HG03159 (cell line): ENCODE measurements at regions not wholly inside any gene's neighbourhood (a gene's known extent, or its start where the extent isn't known, plus 50 kb on each side); places are given as distances from the start of the nearest gene placed in this dataset.

Experiments used
- ATAC-seq: cut with Tn5 transposase; IDR thresholded peaks from one replicate; pipeline ENCODE4 v1.9.1; 2021; ENCODE audit warnings: mild to moderate bottlenecking, moderate library complexity; ENCODE audit not compliant: unreplicated experiment

GRCh38 chr20:23207826-23208540 lies 121.9 kb upstream of the CD93 start:
- no peak for ATAC-seq

- no peak for ATAC-seq
These were observed 120.9 kb upstream of the CD93 start for GRCh38 chr20:23206995-23207394.

GRCh38 chr20:23206061-23206460 lies 119.9 kb upstream of the CD93 start:
- ATAC-seq = no peak

- ATAC-seq = no peak
These were observed 119.5 kb upstream of the CD93 start for GRCh38 chr20:23205611-23206041.

- ATAC-seq = no peak
These were observed 119.1 kb upstream of the CD93 start for GRCh38 chr20:23205211-23205610.

GRCh38 chr20:23203951-23204730 lies 118.0 kb upstream of the CD93 start:
- no peak for ATAC-seq

- no peak for ATAC-seq
These were observed 117.2 kb upstream of the CD93 start for GRCh38 chr20:23203310-23203709.

GRCh38 chr20:23201658-23202057 lies 115.5 kb upstream of the CD93 start:
- ATAC-seq = no peak

GRCh38 chr20:23200914-23201313 lies 114.8 kb upstream of the CD93 start:
- no peak for ATAC-seq

- ATAC-seq = no peak
These were observed 114.3 kb upstream of the CD93 start for GRCh38 chr20:23200413-23200812.

- ATAC-seq = no peak
These were observed 113.2 kb upstream of the CD93 start for GRCh38 chr20:23199356-23199755.

GRCh38 chr20:23198815-23199214 lies 112.7 kb upstream of the CD93 start:
- ATAC-seq = no peak

GRCh38 chr20:23197836-23198235 lies 111.7 kb upstream of the CD93 start:
- ATAC-seq = no peak

- ATAC-seq = no peak
These were observed 109.5 kb upstream of the CD93 start for GRCh38 chr20:23195636-23196035.

- no peak for ATAC-seq
These were observed 107.8 kb upstream of the CD93 start for GRCh38 chr20:23193801-23194384.

- ATAC-seq = no peak
These were observed 106.3 kb upstream of the CD93 start for GRCh38 chr20:23192469-23192868.

GRCh38 chr20:23190557-23190956 lies 104.4 kb upstream of the CD93 start:
- ATAC-seq = no peak

- no peak for ATAC-seq
These were observed 103.7 kb upstream of the CD93 start for GRCh38 chr20:23189854-23190253.

GRCh38 chr20:23189341-23189740 lies 103.2 kb upstream of the CD93 start:
- no peak for ATAC-seq

GRCh38 chr20:23188377-23189169 lies 102.4 kb upstream of the CD93 start:
- no peak for ATAC-seq

GRCh38 chr20:23187751-23188150 lies 101.6 kb upstream of the CD93 start:
- ATAC-seq = no peak
